ENCODE measurements at regions not wholly inside any gene's neighbourhood (a gene's known extent, or its start where the extent isn't known, plus 50 kb on each side); places are given as distances from the start of the nearest gene placed in this dataset.

- Histone ChIP-seq H3K36me3 (no peaks in the 10 kb centered on the region), H3K4me1 (replicated peaks) (no peaks in the 10 kb centered on the region), H3K27ac (no peak overlapping the region), H3K4me3 (no peak overlapping the region), H3K27me3 (replicated peaks) (no peaks in the 10 kb centered on the region), H3K9me3 (replicated peaks) (no peaks in the 10 kb centered on the region)
- DNase-seq (ENCODE audit: low read depth in 1 of 2, low spot score in 2 of 2), result no peak
Measured at GRCh38 chr2:16885027-16885426, 219.4 kb upstream of the CYRIA start.

DNA sequence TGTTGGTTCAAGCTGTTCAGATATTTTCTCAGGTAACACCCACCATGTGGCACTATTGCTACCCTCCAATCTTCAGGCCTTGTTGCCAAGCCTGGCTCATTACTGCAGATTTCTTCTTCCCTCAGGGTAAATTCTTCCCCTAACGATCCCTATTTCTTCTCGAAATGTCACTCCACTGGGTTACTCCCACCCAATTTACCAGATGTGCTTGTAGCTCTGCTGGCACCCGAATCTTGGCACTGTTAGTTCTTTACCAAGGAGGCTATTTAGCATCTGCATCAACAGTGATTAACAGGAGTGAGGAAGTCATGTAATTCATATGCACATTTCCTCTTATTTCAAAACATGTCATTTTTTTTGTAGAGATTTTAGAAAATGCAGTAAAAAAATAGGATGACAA lies 217.1 kb upstream of the CYRIA start:
- Histone ChIP-seq H3K9me3 (replicated peaks) (no peaks in the 10 kb centered on the region), H3K4me3 (no peak overlapping the region), H3K27ac (no peak overlapping the region), H3K4me1 (replicated peaks) (no peaks in the 10 kb centered on the region), H3K36me3 (no peaks in the 10 kb centered on the region), H3K27me3 (replicated peaks) (no peaks in the 10 kb centered on the region)
- no peak for DNase-seq (ENCODE audit: low read depth in 1 of 2, low spot score in 2 of 2)

GRCh38 chr2:16881122-16881521 lies 215.5 kb upstream of the CYRIA start:
- Histone ChIP-seq H3K4me1 (replicated peaks) (no peaks in the 10 kb centered on the region), H3K9me3 (replicated peaks) (no peaks in the 10 kb centered on the region), H3K36me3 (no peaks in the 10 kb centered on the region), H3K27ac (no peak overlapping the region), H3K27me3 (replicated peaks) (no peaks in the 10 kb centered on the region), H3K4me3 (no peak overlapping the region)
- no peak for DNase-seq (ENCODE audit: low read depth in 1 of 2, low spot score in 2 of 2)

DNA sequence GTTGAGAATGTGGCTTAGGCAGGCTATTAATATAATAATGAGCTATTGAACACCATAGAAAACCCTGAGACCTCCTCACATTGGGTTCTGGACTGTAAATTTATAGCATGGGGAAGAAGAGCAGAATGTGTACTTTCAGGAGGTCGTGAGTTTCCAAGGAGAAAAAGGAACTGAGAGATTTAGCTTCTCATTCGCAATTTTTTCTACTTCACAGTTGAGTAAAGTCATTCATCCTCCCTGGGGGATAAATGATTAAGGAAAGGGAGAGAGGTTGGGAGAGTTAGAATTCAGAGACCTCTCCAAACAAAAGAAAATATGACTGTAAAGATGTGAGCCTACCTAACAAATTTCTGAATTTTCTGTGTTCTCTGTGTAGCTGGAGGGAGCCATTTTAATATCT lies 205.8 kb upstream of the CYRIA start:
- no peak for DNase-seq (ENCODE audit: low read depth in 1 of 2, low spot score in 2 of 2)
- Histone ChIP-seq H3K36me3 (no peaks in the 10 kb centered on the region), H3K4me1 (replicated peaks) (no peaks in the 10 kb centered on the region)

GRCh38 chr2:16870491-16871076 lies 204.9 kb upstream of the CYRIA start:
- H3K27me3 ChIP-seq (replicated peaks), result no peaks in the 10 kb centered on the region
- H3K9me3 ChIP-seq (replicated peaks), result no peaks in the 10 kb centered on the region
- no peaks in the 10 kb centered on the region for H3K4me1 ChIP-seq (replicated peaks)
- no peak overlapping the region for H3K27ac ChIP-seq
- H3K4me3 ChIP-seq, result no peak overlapping the region
- no peaks in the 10 kb centered on the region for H3K36me3 ChIP-seq
- no peak for DNase-seq (ENCODE audit: low read depth in 1 of 2, low spot score in 2 of 2)

More for the DNA sequence above, 205.8 kb upstream of the CYRIA start:
- Histone ChIP-seq H3K9me3 (replicated peaks) (no peaks in the 10 kb centered on the region), H3K27me3 (replicated peaks) (no peaks in the 10 kb centered on the region), H3K27ac (no peak overlapping the region), H3K4me3 (no peak overlapping the region)

- H3K27me3 ChIP-seq (replicated peaks), result no peaks in the 10 kb centered on the region
- H3K9me3 ChIP-seq (replicated peaks), result no peaks in the 10 kb centered on the region
- DNase-seq (ENCODE audit: low read depth in 1 of 2, low spot score in 2 of 2), result no peak
- H3K27ac ChIP-seq, result no peak overlapping the region
- H3K4me3 ChIP-seq, result no peak overlapping the region
- no peaks in the 10 kb centered on the region for H3K4me1 ChIP-seq (replicated peaks)
- H3K36me3 ChIP-seq, result no peaks in the 10 kb centered on the region
Measured at GRCh38 chr2:16869711-16870110, 204.1 kb upstream of the CYRIA start.

DNA sequence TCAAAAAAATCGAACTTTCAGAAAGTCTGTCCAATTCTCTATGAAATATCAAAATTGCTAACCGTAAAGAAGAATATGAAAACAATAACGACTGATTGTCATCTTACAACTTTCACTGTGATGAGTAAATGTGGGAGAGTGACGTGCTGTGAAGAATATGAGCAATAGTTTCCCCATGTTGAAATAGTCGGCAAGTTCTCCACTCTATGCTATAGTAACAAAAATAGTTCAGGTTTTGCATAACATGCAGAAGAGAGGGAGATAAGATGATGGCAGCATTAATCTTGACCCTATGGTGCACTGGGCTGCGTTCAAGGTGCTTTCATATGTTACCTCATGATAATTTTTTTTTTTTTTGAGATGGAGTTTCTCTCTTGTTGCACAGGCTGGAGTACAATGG lies 196.8 kb upstream of the CYRIA start:
- Histone ChIP-seq H3K9me3 (replicated peaks) (no peaks in the 10 kb centered on the region), H3K27ac (no peak overlapping the region), H3K4me1 (replicated peaks) (no peaks in the 10 kb centered on the region), H3K4me3 (no peak overlapping the region), H3K27me3 (replicated peaks) (no peaks in the 10 kb centered on the region), H3K36me3 (no peaks in the 10 kb centered on the region)
- no peak for DNase-seq (ENCODE audit: low read depth in 1 of 2, low spot score in 2 of 2)

- Histone ChIP-seq H3K9me3 (replicated peaks) (no peaks in the 10 kb centered on the region), H3K4me3 (no peak overlapping the region), H3K4me1 (replicated peaks) (no peaks in the 10 kb centered on the region), H3K27me3 (replicated peaks) (no peaks in the 10 kb centered on the region), H3K36me3 (no peaks in the 10 kb centered on the region), H3K27ac (no peak overlapping the region)
- DNase-seq (ENCODE audit: low read depth in 1 of 2, low spot score in 2 of 2), result no peak
Measured at GRCh38 chr2:16861530-16861929, 195.9 kb upstream of the CYRIA start.

DNA sequence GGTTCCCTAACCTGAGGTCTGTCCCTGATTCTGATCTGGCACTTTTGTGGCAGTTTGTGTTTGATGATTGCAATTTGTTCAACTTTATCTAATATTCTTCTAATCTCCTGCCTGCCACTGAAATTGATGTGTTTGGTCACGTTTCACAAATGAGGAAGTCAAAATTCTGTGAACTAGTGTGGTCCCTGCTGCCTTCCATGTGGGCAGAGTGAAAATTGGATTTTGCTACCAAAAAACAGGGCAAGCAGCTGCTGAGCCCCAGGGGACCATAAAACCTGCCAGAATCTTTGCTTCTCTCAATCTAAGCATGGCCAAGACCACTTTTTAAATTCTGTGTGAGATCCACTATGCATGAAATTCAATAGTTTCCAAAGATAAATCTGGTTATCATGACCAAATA lies 195.5 kb upstream of the CYRIA start:
- Histone ChIP-seq H3K4me3 (no peak overlapping the region), H3K27ac (no peak overlapping the region), H3K27me3 (replicated peaks) (no peaks in the 10 kb centered on the region), H3K9me3 (replicated peaks) (no peaks in the 10 kb centered on the region), H3K4me1 (replicated peaks) (no peaks in the 10 kb centered on the region), H3K36me3 (no peaks in the 10 kb centered on the region)
- DNase-seq (ENCODE audit: low read depth in 1 of 2, low spot score in 2 of 2), result no peak

DNA sequence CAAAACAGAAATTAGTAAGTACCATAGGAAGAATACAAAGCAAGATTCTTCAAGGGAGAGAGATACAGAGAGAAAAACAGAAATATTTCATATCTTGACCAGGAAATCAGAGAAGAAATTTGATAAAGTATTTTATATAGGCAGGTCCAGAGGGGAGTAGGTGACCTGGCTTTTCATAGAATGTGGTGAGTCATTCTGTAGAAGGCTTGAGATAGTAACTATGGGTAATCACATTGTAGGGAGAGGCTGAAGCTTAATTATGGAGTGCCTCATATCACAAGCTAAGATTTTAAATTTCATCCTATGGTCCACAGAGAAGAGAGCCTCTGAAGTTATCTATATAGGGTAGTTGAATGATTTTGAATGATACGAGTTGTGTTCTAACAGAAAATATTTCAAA lies 195.0 kb upstream of the CYRIA start:
- Histone ChIP-seq H3K4me3 (no peak overlapping the region), H3K9me3 (replicated peaks) (no peaks in the 10 kb centered on the region), H3K4me1 (replicated peaks) (no peaks in the 10 kb centered on the region), H3K36me3 (no peaks in the 10 kb centered on the region), H3K27me3 (replicated peaks) (no peaks in the 10 kb centered on the region), H3K27ac (no peak overlapping the region)
- DNase-seq (ENCODE audit: low read depth in 1 of 2, low spot score in 2 of 2), result no peak

DNA sequence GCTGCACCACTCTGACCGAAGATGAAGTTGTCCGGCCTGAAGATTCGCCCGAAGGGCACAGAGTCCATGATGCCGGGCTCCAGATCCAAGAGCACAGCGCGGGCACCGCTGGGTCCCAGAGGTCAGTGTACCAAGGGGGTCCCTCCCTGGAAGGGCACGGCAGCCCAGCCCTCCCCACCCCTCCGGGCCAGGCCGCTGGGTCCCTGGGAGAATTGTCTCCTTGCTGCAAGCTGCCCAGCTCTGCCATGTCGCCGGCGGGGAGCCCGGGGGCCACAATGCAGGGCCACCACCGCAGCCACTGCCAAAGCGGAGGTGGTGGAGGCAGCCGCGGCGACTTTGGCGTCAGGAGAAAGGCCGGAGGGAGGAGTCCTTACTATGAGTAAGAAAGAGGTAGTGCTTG lies 189.5 kb upstream of the CYRIA start:
- no peak for DNase-seq (ENCODE audit: low read depth in 1 of 2, low spot score in 2 of 2)
- no peak overlapping the region for H3K4me3 ChIP-seq
- no peaks in the 10 kb centered on the region for H3K9me3 ChIP-seq (replicated peaks)
- no peak overlapping the region for H3K27ac ChIP-seq
- H3K36me3 ChIP-seq, result no peaks in the 10 kb centered on the region
- no peaks in the 10 kb centered on the region for H3K4me1 ChIP-seq (replicated peaks)
- no peaks in the 10 kb centered on the region for H3K27me3 ChIP-seq (replicated peaks)

- Histone ChIP-seq H3K27me3 (replicated peaks) (no peaks in the 10 kb centered on the region), H3K27ac (no peak overlapping the region), H3K36me3 (no peaks in the 10 kb centered on the region), H3K4me1 (replicated peaks) (no peaks in the 10 kb centered on the region), H3K4me3 (no peak overlapping the region), H3K9me3 (replicated peaks) (no peaks in the 10 kb centered on the region)
- DNase-seq (ENCODE audit: low read depth in 1 of 2, low spot score in 2 of 2), result no peak
Measured at GRCh38 chr2:16853088-16853487, 187.5 kb upstream of the CYRIA start.

DNA sequence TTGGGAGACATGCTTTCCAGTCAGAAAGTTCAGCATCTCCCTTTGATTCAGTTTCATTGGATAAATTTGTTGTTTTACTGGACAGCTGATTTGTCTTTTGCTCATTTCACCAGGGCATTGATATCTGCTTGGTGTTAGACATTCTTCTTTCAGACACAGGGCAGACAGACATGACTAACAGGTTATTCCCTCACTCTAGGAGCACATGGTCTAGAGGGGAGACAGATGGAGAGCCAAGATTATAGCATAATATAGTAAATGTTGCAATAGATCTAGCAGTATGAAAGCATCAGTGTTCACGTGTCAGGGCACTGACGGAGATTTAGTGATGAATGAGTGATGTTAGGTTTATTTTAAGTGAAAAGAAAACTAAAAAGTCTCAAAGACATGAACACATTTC lies 187.0 kb upstream of the CYRIA start:
- Histone ChIP-seq H3K36me3 (no peaks in the 10 kb centered on the region), H3K4me1 (replicated peaks) (no peaks in the 10 kb centered on the region), H3K4me3 (no peak overlapping the region), H3K27me3 (replicated peaks) (no peaks in the 10 kb centered on the region), H3K9me3 (replicated peaks) (no peaks in the 10 kb centered on the region), H3K27ac (no peak overlapping the region)
- no peak for DNase-seq (ENCODE audit: low read depth in 1 of 2, low spot score in 2 of 2)

DNA sequence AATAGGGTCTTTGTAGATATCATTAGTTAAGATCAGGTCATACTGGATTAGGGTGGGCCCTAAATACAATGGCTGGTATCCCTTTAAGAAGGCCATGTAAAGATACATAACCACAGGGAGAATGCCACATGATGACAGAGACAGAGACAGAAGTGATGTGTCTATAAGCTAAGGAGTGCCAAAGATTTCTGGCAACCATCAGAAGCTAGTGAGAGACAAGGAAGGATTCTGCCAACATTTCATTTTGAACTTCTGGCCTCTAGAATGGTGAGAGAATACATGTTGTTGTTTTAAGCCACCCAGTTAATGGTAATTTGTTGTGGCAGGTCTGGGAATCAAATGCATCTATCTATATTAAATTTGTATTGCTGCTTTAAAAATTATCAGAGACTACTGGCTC lies 185.5 kb upstream of the CYRIA start:
- Histone ChIP-seq H3K27me3 (replicated peaks) (no peaks in the 10 kb centered on the region), H3K27ac (no peak overlapping the region), H3K36me3 (no peaks in the 10 kb centered on the region), H3K4me1 (replicated peaks) (no peaks in the 10 kb centered on the region), H3K9me3 (replicated peaks) (no peaks in the 10 kb centered on the region), H3K4me3 (no peak overlapping the region)
- DNase-seq (ENCODE audit: low read depth in 1 of 2, low spot score in 2 of 2), result no peak

GRCh38 chr2:16840496-16841172 lies 175.0 kb upstream of the CYRIA start:
- DNase-seq (ENCODE audit: low read depth in 1 of 2, low spot score in 2 of 2), result no peak
- H3K4me1 ChIP-seq (replicated peaks), result no peaks in the 10 kb centered on the region
- no peaks in the 10 kb centered on the region for H3K36me3 ChIP-seq
- H3K9me3 ChIP-seq (replicated peaks), result no peaks in the 10 kb centered on the region
- no peak overlapping the region for H3K4me3 ChIP-seq
- H3K27me3 ChIP-seq (replicated peaks), result no peaks in the 10 kb centered on the region
- no peak overlapping the region for H3K27ac ChIP-seq
